HG03066 (cell line): ENCODE measurements at regions not wholly inside any gene's neighbourhood (a gene's known extent, or its start where the extent isn't known, plus 50 kb on each side); places are given as distances from the start of the nearest gene placed in this dataset.

ENCODE experiments used
- ATAC-seq: cut with Tn5 transposase; IDR thresholded peaks from one replicate; pipeline ENCODE4 v1.9.1; 2021; ENCODE audit warnings: low read depth; ENCODE audit not compliant: unreplicated experiment

- no peak for ATAC-seq
Observed at GRCh38 chr2:151037434-151037833, 224.2 kb downstream of the RBM43 start.

GRCh38 chr2:151033271-151034248 lies 228.1 kb downstream of the RBM43 start:
- ATAC-seq, result no peak

- no peak for ATAC-seq
Observed at GRCh38 chr2:151032741-151033191, 228.9 kb downstream of the RBM43 start.

- ATAC-seq, result no peak
Observed at GRCh38 chr2:151030663-151031230, 230.9 kb downstream of the RBM43 start.

GRCh38 chr2:151029406-151030157 lies 232.1 kb downstream of the RBM43 start:
- ATAC-seq, result no peak

- ATAC-seq, result no peak
Observed at GRCh38 chr2:151028691-151029176, 232.9 kb downstream of the RBM43 start.

- no peak for ATAC-seq
Observed at GRCh38 chr2:151027151-151027550, 234.5 kb downstream of the RBM43 start.

- no peak for ATAC-seq
Observed at GRCh38 chr2:151025816-151026215, 235.8 kb downstream of the RBM43 start.

- no peak for ATAC-seq
Observed at GRCh38 chr2:151024696-151025251, 236.9 kb downstream of the RBM43 start.

- no peak for ATAC-seq
Observed at GRCh38 chr2:151021747-151022452, 239.8 kb downstream of the RBM43 start.

- peak; percentile 71 for ATAC-seq
Observed at GRCh38 chr2:151020411-151020810, 241.3 kb downstream of the RBM43 start.

GRCh38 chr2:151009437-151010175 lies 252.1 kb downstream of the RBM43 start:
- no peak for ATAC-seq

- no peak for ATAC-seq
Observed at GRCh38 chr2:151007365-151007764, 254.3 kb downstream of the RBM43 start.

GRCh38 chr2:151002959-151003600 lies 258.6 kb downstream of the RBM43 start:
- no peak for ATAC-seq

- no peak for ATAC-seq
Observed at GRCh38 chr2:150997702-150998440, 263.8 kb downstream of the RBM43 start.

GRCh38 chr2:150997066-150997465 lies 264.6 kb downstream of the RBM43 start:
- ATAC-seq, result no peak

- no peak for ATAC-seq
Observed at GRCh38 chr2:150994076-150994475, 267.6 kb downstream of the RBM43 start.

GRCh38 chr2:150989969-150990368 lies 271.7 kb downstream of the RBM43 start:
- ATAC-seq, result no peak
